K562 (cell line): ENCODE measurements at regions not wholly inside any gene's neighbourhood (a gene's known extent, or its start where the extent isn't known, plus 50 kb on each side); places are given as distances from the start of the nearest gene placed in this dataset.
A peak's percentile ranks its signal among the peaks of the same experiment; 100 is the strongest.

ENCODE experiments used
- HNRNPLL ChIP-seq: fragments of 200-400 bp; formaldehyde crosslinking; IDR thresholded peaks from 2 replicates; pipeline ENCODE4 v1.6.1; 2017; ENCODE audit warnings: low read length, low read depth, mild to moderate bottlenecking; ENCODE audit not compliant: poor library complexity, severe bottlenecking
- HOXB6 ChIP-seq: fragments of 250-450 bp; sonication (Bioruptor Pico); IDR thresholded peaks from 2 replicates; pipeline ENCODE4 v1.5.1; 2022; ENCODE audit warnings: mild to moderate bottlenecking, borderline replicate concordance
- MED1 ChIP-seq: sonication (generic); formaldehyde crosslinking; IDR thresholded peaks from 2 replicates; pipeline ENCODE4 v1.8.1; 2023; ENCODE audit warnings: missing genetic modification reagents, borderline replicate concordance
- SP2 ChIP-seq: IDR thresholded peaks from 2 replicates; pipeline ENCODE4 v1.6.1; 2011; ENCODE audit warnings: mild to moderate bottlenecking, low read depth, low read length, moderate library complexity; ENCODE audit not compliant: poor library complexity, severe bottlenecking; ENCODE audit errors: extremely low read depth
- SREBF2 ChIP-seq: sonication (generic); formaldehyde crosslinking; IDR thresholded peaks from 2 replicates; pipeline ENCODE4 v1.4.0; 2020; ENCODE audit warnings: mild to moderate bottlenecking, missing genetic modification reagents
- TOE1 ChIP-seq, 2 experiments: fragments of 450-650 bp in 1 of 2; sonication (generic) in 1 of 2; formaldehyde crosslinking in 1 of 2; IDR thresholded peaks; 2 replicates each; pipeline versions ENCODE4 v1.7.1 to v1.8.0; 2016 to 2022; ENCODE audit warnings: borderline replicate concordance in 2 of 2, mild to moderate bottlenecking in 2 of 2, antibody characterized with exemption in 1 of 2, inconsistent platforms in 1 of 2, low read depth in 1 of 2, missing genetic modification reagents in 1 of 2, moderate library complexity in 1 of 2
- XRCC4 ChIP-seq: IDR thresholded peaks from one replicate; pipeline ENCODE4 v1.6.1; 2011; ENCODE audit not compliant: insufficient read depth, insufficient read length; ENCODE audit errors: extremely low read depth
- TF ChIP-seq, protein P1 (sequence below): fragments of 250-450 bp; sonication (Bioruptor Pico); IDR thresholded peaks from 2 replicates; pipeline ENCODE4 v1.4.0; 2020; ENCODE audit warnings: mild to moderate bottlenecking
- TF ChIP-seq, protein P2 (sequence below): sonication (generic); formaldehyde crosslinking; IDR thresholded peaks from 2 replicates; pipeline ENCODE4 v1.8.0; 2023; ENCODE audit warnings: mild to moderate bottlenecking, missing genetic modification reagents
- TF ChIP-seq, protein P3 (sequence below): fragments of 450-650 bp; formaldehyde crosslinking; IDR thresholded peaks from 2 replicates; pipeline ENCODE4 v1.4.0; 2020; ENCODE audit warnings: mild to moderate bottlenecking, moderate library complexity
- TF ChIP-seq, protein P4 (sequence below): fragments of 250-450 bp; sonication (Bioruptor Pico); IDR thresholded peaks from 2 replicates; pipeline ENCODE4 v1.5.0; 2020; ENCODE audit warnings: mild to moderate bottlenecking
- TF ChIP-seq, protein P5 (sequence below), 2 experiments: IDR thresholded peaks; 2 replicates each; pipeline ENCODE4 v1.6.1; 2012; ENCODE audit warnings: improper control_type of control experiment in 2 of 2, low read depth in 2 of 2, low read length in 2 of 2, borderline replicate concordance in 1 of 2
- TF ChIP-seq, protein P6 (sequence below), 3 experiments: fragments of 200-800 bp in 1 of 3; sonication (Bioruptor generic) in 1 of 3; sonication (generic) in 1 of 3; formaldehyde crosslinking in 1 of 3; IDR thresholded peaks; 2 replicates each; pipeline versions ENCODE4 v1.6.1 to v1.8.0; 2016 to 2022; ENCODE audit warnings: mild to moderate bottlenecking in 2 of 3, missing compliant biosample characterization in 2 of 3, missing genetic modification characterization in 2 of 3, missing genetic modification reagents in 1 of 3

DNA sequence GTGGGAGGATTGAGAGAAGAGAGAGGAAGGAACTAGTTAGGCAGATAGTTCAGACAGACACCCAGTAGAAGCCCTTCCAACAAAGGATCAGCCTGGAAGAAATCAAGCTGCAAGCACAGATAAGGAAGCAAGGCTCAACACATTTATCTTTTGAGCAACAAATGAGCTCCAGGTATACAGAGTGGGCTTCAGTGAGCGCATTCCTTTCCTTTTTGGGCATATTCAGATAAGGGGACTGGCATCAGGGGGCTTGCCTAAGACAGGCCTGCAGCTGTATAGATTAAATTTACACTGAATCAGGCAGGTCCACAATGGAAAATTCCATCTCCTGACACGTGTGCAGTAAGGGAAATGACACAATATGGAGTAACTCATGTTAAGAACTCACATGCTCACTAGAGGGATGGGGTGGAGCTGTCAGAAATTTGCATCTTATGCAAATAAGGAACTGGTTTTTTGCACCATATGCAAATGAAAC, 147.2 kb downstream of the AKR1D1 start (continued):
- TF ChIP-seq HNRNPLL (no peak), XRCC4 (no peak), HOXB6 (CRISPR knock-in tag) (no peak), TOE1 (IDR thresholded peaks at IDR 0.05; ENCODE audit: borderline replicate concordance) (no peak), TOE1 (CRISPR knock-in tag; IDR thresholded peaks at IDR 0.05; ENCODE audit: borderline replicate concordance, low read depth) (no peak), SREBF2 (CRISPR knock-in tag) (no peak), MED1 (CRISPR knock-in tag) (no peak), SP2 (no peak)
- TF ChIP-seq, protein P1, sequence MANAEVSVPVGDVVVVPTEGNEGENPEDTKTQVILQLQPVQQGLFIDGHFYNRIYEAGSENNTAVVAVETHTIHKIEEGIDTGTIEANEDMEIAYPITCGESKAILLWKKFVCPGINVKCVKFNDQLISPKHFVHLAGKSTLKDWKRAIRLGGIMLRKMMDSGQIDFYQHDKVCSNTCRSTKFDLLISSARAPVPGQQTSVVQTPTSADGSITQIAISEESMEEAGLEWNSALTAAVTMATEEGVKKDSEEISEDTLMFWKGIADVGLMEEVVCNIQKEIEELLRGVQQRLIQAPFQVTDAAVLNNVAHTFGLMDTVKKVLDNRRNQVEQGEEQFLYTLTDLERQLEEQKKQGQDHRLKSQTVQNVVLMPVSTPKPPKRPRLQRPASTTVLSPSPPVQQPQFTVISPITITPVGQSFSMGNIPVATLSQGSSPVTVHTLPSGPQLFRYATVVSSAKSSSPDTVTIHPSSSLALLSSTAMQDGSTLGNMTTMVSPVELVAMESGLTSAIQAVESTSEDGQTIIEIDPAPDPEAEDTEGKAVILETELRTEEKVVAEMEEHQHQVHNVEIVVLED (CRISPR knock-in tag) = no peak
- TF ChIP-seq, protein P2, sequence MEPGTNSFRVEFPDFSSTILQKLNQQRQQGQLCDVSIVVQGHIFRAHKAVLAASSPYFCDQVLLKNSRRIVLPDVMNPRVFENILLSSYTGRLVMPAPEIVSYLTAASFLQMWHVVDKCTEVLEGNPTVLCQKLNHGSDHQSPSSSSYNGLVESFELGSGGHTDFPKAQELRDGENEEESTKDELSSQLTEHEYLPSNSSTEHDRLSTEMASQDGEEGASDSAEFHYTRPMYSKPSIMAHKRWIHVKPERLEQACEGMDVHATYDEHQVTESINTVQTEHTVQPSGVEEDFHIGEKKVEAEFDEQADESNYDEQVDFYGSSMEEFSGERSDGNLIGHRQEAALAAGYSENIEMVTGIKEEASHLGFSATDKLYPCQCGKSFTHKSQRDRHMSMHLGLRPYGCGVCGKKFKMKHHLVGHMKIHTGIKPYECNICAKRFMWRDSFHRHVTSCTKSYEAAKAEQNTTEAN (CRISPR knock-in tag) = no peak
- TF ChIP-seq, protein P3, sequence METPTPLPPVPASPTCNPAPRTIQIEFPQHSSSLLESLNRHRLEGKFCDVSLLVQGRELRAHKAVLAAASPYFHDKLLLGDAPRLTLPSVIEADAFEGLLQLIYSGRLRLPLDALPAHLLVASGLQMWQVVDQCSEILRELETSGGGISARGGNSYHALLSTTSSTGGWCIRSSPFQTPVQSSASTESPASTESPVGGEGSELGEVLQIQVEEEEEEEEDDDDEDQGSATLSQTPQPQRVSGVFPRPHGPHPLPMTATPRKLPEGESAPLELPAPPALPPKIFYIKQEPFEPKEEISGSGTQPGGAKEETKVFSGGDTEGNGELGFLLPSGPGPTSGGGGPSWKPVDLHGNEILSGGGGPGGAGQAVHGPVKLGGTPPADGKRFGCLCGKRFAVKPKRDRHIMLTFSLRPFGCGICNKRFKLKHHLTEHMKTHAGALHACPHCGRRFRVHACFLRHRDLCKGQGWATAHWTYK (CRISPR knock-in tag) = peak; percentile 92
- TF ChIP-seq, protein P4, sequence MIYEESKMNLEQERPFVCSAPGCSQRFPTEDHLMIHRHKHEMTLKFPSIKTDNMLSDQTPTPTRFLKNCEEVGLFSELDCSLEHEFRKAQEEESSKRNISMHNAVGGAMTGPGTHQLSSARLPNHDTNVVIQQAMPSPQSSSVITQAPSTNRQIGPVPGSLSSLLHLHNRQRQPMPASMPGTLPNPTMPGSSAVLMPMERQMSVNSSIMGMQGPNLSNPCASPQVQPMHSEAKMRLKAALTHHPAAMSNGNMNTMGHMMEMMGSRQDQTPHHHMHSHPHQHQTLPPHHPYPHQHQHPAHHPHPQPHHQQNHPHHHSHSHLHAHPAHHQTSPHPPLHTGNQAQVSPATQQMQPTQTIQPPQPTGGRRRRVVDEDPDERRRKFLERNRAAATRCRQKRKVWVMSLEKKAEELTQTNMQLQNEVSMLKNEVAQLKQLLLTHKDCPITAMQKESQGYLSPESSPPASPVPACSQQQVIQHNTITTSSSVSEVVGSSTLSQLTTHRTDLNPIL (CRISPR knock-in tag) = no peak
- TF ChIP-seq, protein P5, sequence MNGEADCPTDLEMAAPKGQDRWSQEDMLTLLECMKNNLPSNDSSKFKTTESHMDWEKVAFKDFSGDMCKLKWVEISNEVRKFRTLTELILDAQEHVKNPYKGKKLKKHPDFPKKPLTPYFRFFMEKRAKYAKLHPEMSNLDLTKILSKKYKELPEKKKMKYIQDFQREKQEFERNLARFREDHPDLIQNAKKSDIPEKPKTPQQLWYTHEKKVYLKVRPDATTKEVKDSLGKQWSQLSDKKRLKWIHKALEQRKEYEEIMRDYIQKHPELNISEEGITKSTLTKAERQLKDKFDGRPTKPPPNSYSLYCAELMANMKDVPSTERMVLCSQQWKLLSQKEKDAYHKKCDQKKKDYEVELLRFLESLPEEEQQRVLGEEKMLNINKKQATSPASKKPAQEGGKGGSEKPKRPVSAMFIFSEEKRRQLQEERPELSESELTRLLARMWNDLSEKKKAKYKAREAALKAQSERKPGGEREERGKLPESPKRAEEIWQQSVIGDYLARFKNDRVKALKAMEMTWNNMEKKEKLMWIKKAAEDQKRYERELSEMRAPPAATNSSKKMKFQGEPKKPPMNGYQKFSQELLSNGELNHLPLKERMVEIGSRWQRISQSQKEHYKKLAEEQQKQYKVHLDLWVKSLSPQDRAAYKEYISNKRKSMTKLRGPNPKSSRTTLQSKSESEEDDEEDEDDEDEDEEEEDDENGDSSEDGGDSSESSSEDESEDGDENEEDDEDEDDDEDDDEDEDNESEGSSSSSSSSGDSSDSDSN (IDR thresholded peaks at IDR 0.05; ENCODE audit: borderline replicate concordance in 1 of 2, low read depth in 2 of 2, low read length in 2 of 2) = no peak
- TF ChIP-seq, protein P6, sequence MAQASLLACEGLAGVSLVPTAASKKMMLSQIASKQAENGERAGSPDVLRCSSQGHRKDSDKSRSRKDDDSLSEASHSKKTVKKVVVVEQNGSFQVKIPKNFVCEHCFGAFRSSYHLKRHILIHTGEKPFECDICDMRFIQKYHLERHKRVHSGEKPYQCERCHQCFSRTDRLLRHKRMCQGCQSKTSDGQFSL (CRISPR knock-in tag; IDR thresholded peaks at IDR 0.05) = no peak
- TF ChIP-seq, protein P6 (tag; IDR thresholded peaks at IDR 0.05) = peak in 1 of 2 experiments; percentile 90; a peak in 2 of 4 replicates
